ENCODE measurements at regions not wholly inside any gene's neighbourhood (a gene's known extent, or its start where the extent isn't known, plus 50 kb on each side); places are given as distances from the start of the nearest gene placed in this dataset.
"Not testable (repeated sequence)": the region's sequence is repeated elsewhere in the genome, so short reads cannot be mapped to it uniquely, and the experiment has no call there.

- WGBS, 2 donors, result 54 to 72% methylated on average over 5 to 6 of the region's 6 CpGs
- DNase-seq (ENCODE audit: low spot score in 2 of 2); intact Hi-C loops (cut with DNase I; ENCODE audit: low total_unique reads): not testable (repeated sequence)
Measured at GRCh38 chr17:15847447-15848229, 97.3 kb upstream of the ADORA2B start.

GRCh38 chr17:15849054-15849453 is 95.9 kb upstream of the ADORA2B start:
- intact Hi-C loops (cut with DNase I; ENCODE audit: low total_unique reads); H3K4me3 ChIP-seq (ENCODE audit: low read depth, poor library complexity, severe bottlenecking): not testable (repeated sequence)
- DNase-seq (ENCODE audit: low spot score in 2 of 2), result peak in 1 of 2 donors; percentile 28
- 22 to 41% methylated on average over 6 of the region's 6 CpGs for WGBS, 2 donors

More at GRCh38 chr17:15847447-15848229, 97.3 kb upstream of the ADORA2B start:
- not testable (repeated sequence) for H3K4me3 ChIP-seq (ENCODE audit: low read depth, poor library complexity, severe bottlenecking)

GRCh38 chr17:15850071-15850470 is 94.9 kb upstream of the ADORA2B start:
- DNase-seq (ENCODE audit: low spot score in 2 of 2); intact Hi-C loops (cut with DNase I; ENCODE audit: low total_unique reads); H3K4me3 ChIP-seq (ENCODE audit: low read depth, poor library complexity, severe bottlenecking): not testable (repeated sequence)
- 53 to 67% methylated on average over 2 of the region's 2 CpGs for WGBS, 2 donors

GRCh38 chr17:15850687-15851086 is 94.2 kb upstream of the ADORA2B start:
- DNase-seq (ENCODE audit: low spot score in 2 of 2); intact Hi-C loops (cut with DNase I; ENCODE audit: low total_unique reads); H3K4me3 ChIP-seq (ENCODE audit: low read depth, poor library complexity, severe bottlenecking): not testable (repeated sequence)
- WGBS, 2 donors, result 74 to 84% methylated on average over 3 of the region's 3 CpGs

GRCh38 chr17:15852863-15853262 is 92.1 kb upstream of the ADORA2B start:
- intact Hi-C loops (cut with DNase I; ENCODE audit: low total_unique reads); DNase-seq (ENCODE audit: low spot score in 2 of 2); H3K4me3 ChIP-seq (ENCODE audit: low read depth, poor library complexity, severe bottlenecking): not testable (repeated sequence)
- WGBS, 2 donors, result no CpG with 5 or more reads among the region's 4 CpGs

GRCh38 chr17:15856191-15856590 is 88.7 kb upstream of the ADORA2B start:
- DNase-seq (ENCODE audit: low spot score in 2 of 2); H3K4me3 ChIP-seq (ENCODE audit: low read depth, poor library complexity, severe bottlenecking); intact Hi-C loops (cut with DNase I; ENCODE audit: low total_unique reads): not testable (repeated sequence)
- 56 to 72% methylated on average over 3 of the region's 3 CpGs for WGBS, 2 donors

- intact Hi-C loops (cut with DNase I; ENCODE audit: low total_unique reads); DNase-seq (ENCODE audit: low spot score in 2 of 2): not testable (repeated sequence)
Measured at GRCh38 chr17:15856745-15857144, 88.2 kb upstream of the ADORA2B start.

GRCh38 chr17:15858082-15858481 is 86.8 kb upstream of the ADORA2B start:
- WGBS, 2 donors, result 89 to 96% methylated on average over 3 of the region's 3 CpGs
- DNase-seq (ENCODE audit: low spot score in 2 of 2); intact Hi-C loops (cut with DNase I; ENCODE audit: low total_unique reads); H3K4me3 ChIP-seq (ENCODE audit: low read depth, poor library complexity, severe bottlenecking): not testable (repeated sequence)

More at GRCh38 chr17:15856745-15857144, 88.2 kb upstream of the ADORA2B start:
- 83 to 90% methylated on average over 2 of the region's 2 CpGs for WGBS, 2 donors
- not testable (repeated sequence) for H3K4me3 ChIP-seq (ENCODE audit: low read depth, poor library complexity, severe bottlenecking)

GRCh38 chr17:15860774-15861173 is 84.2 kb upstream of the ADORA2B start:
- H3K4me3 ChIP-seq (ENCODE audit: low read depth, poor library complexity, severe bottlenecking); DNase-seq (ENCODE audit: low spot score in 2 of 2); intact Hi-C loops (cut with DNase I; ENCODE audit: low total_unique reads): not testable (repeated sequence)
- 80 to 87% methylated on average over 5 of the region's 5 CpGs for WGBS, 2 donors

- 88 to 92% methylated on average over 1 to 4 of the region's 4 CpGs for WGBS, 2 donors
Measured at GRCh38 chr17:15864061-15864460, 80.9 kb upstream of the ADORA2B start.

GRCh38 chr17:15864472-15864871 is 80.5 kb upstream of the ADORA2B start:
- DNase-seq (ENCODE audit: low spot score in 2 of 2); H3K4me3 ChIP-seq (ENCODE audit: low read depth, poor library complexity, severe bottlenecking); intact Hi-C loops (cut with DNase I; ENCODE audit: low total_unique reads): not testable (repeated sequence)
- WGBS, 2 donors, result 67 to 92% methylated on average over 4 of the region's 4 CpGs

More at GRCh38 chr17:15864061-15864460, 80.9 kb upstream of the ADORA2B start:
- intact Hi-C loops (cut with DNase I; ENCODE audit: low total_unique reads); DNase-seq (ENCODE audit: low spot score in 2 of 2); H3K4me3 ChIP-seq (ENCODE audit: low read depth, poor library complexity, severe bottlenecking): not testable (repeated sequence)

GRCh38 chr17:15866015-15866414 is 78.9 kb upstream of the ADORA2B start:
- WGBS, 2 donors, result 57 to 72% methylated on average over 3 of the region's 3 CpGs
- intact Hi-C loops (cut with DNase I; ENCODE audit: low total_unique reads); H3K4me3 ChIP-seq (ENCODE audit: low read depth, poor library complexity, severe bottlenecking): not testable (repeated sequence)

GRCh38 chr17:15867331-15867730 is 77.6 kb upstream of the ADORA2B start:
- DNase-seq (ENCODE audit: low spot score in 2 of 2); intact Hi-C loops (cut with DNase I; ENCODE audit: low total_unique reads); H3K4me3 ChIP-seq (ENCODE audit: low read depth, poor library complexity, severe bottlenecking): not testable (repeated sequence)
- WGBS, 2 donors, result 97% methylated on average over 7 to 11 of the region's 31 CpGs

More at GRCh38 chr17:15866015-15866414, 78.9 kb upstream of the ADORA2B start:
- not testable (repeated sequence) for DNase-seq (ENCODE audit: low spot score in 2 of 2)

GRCh38 chr17:15869868-15870267 is 75.1 kb upstream of the ADORA2B start:
- DNase-seq (ENCODE audit: low spot score in 2 of 2); intact Hi-C loops (cut with DNase I; ENCODE audit: low total_unique reads); H3K4me3 ChIP-seq (ENCODE audit: low read depth, poor library complexity, severe bottlenecking): not testable (repeated sequence)
- WGBS, 2 donors, result 50 to 83% methylated on average over 1 of the region's 2 CpGs

GRCh38 chr17:15872677-15873076 is 72.3 kb upstream of the ADORA2B start:
- DNase-seq (ENCODE audit: low spot score in 2 of 2); intact Hi-C loops (cut with DNase I; ENCODE audit: low total_unique reads); H3K4me3 ChIP-seq (ENCODE audit: low read depth, poor library complexity, severe bottlenecking): not testable (repeated sequence)
- WGBS, 2 donors, result 74 to 86% methylated on average over 4 of the region's 4 CpGs

Data from lower leg skin (tissue), 3 donors.